CD4-positive, alpha-beta T cell (primary cell): ENCODE measurements at regions not wholly inside any gene's neighbourhood (a gene's known extent, or its start where the extent isn't known, plus 50 kb on each side); places are given as distances from the start of the nearest gene placed in this dataset.

Experiments used
- ATAC-seq: fragments of 200-7000 bp; cut with Tn5 transposase; one replicate; pipeline ENCODE4 v1.10.0; 2022; ENCODE audit warnings: mild to moderate bottlenecking; ENCODE audit not compliant: poor library complexity
- CTCF ChIA-PET: fragments of 350-600 bp; sonication (Branson Sonifier 250); formaldehyde crosslinking; loops from one replicate; lab custom pipeline; 2021; ENCODE audit warnings: antibody characterized with exemption, inconsistent platforms; lab: Charles Lee
- POLR2A ChIA-PET: fragments of 350-600 bp; sonication (Branson Sonifier 250); formaldehyde crosslinking; loops from one replicate; lab custom pipeline; 2021; ENCODE audit warnings: antibody characterized with exemption, inconsistent platforms; lab: Charles Lee
- DNase-seq, 14 experiments: peaks; one replicate each; pipeline ENCODE4 v3.0.0-alpha.2; 2013 to 2020; ENCODE audit warnings: mixed read lengths in 2 of 14
- H3K27ac ChIP-seq, 2 donors: one replicate each; pipeline versions ENCODE4 v1.5.1 to v1.7.0; 2013; ENCODE audit warnings: low read length in 2 of 2, low read depth in 1 of 2, mild to moderate bottlenecking in 1 of 2
- H3K27me3 ChIP-seq, 2 experiments: 1 replicate in 1 of 2; 2 replicates in 1 of 2; pipeline versions ENCODE4 v1.6.1 to v1.7.0; 2013; ENCODE audit warnings: low read length in 2 of 2, control low read depth in 1 of 2, mild to moderate bottlenecking in 1 of 2, moderate library complexity in 1 of 2; ENCODE audit not compliant: insufficient read depth in 2 of 2, control insufficient read depth in 1 of 2
- H3K36me3 ChIP-seq: one replicate; pipeline ENCODE4 v1.6.1; 2013; ENCODE audit warnings: low read length, control low read depth; ENCODE audit not compliant: insufficient read depth
- H3K4me1 ChIP-seq: one replicate; pipeline ENCODE4 v1.6.1; 2013; ENCODE audit warnings: low read length, control low read depth; ENCODE audit not compliant: insufficient read depth
- H3K4me3 ChIP-seq: one replicate; pipeline ENCODE4 v1.5.1; 2013; ENCODE audit warnings: mild to moderate bottlenecking, low read length, moderate library complexity
- H3K9me3 ChIP-seq, 2 experiments: 1 replicate in 1 of 2; 2 replicates in 1 of 2; pipeline versions ENCODE4 v1.6.1 to v1.7.0; 2013; ENCODE audit warnings: low read length in 2 of 2, mild to moderate bottlenecking in 2 of 2, control low read depth in 1 of 2, moderate library complexity in 1 of 2; ENCODE audit not compliant: control insufficient read depth in 1 of 2, insufficient read depth in 1 of 2
- H3K27ac Mint-ChIP-seq: one replicate; pipeline ENCODE4 v1.8.0; 2020; ENCODE audit warnings: mixed read lengths
- H3K27me3 Mint-ChIP-seq: one replicate; pipeline ENCODE4 v1.8.0; 2021; ENCODE audit warnings: mixed read lengths
- H3K36me3 Mint-ChIP-seq: one replicate; pipeline ENCODE4 v1.8.0; 2021; ENCODE audit warnings: low read depth, mixed read lengths
- H3K4me1 Mint-ChIP-seq: one replicate; pipeline ENCODE4 v1.8.0; 2021; ENCODE audit warnings: low read depth, mixed read lengths
- H3K4me3 Mint-ChIP-seq: one replicate; pipeline ENCODE4 v1.8.0; 2020; ENCODE audit warnings: mild to moderate bottlenecking, mixed read lengths
- H3K9me3 Mint-ChIP-seq: one replicate; pipeline ENCODE4 v1.8.0; 2020; ENCODE audit warnings: mixed read lengths
- intact Hi-C, 2 experiments: fragments of 100-400 bp; cut with DNase I in 1 of 2; cut with micrococcal nuclease in 1 of 2; formaldehyde crosslinking; loops; one replicate each; pipeline versions ENCODE4 v1.15.1 to v1.9.0; 2023 to 2025; cut with DNase I, micrococcal nuclease
- TF ChIP-seq, protein P1 (sequence below): fragments of 200-600 bp; IDR thresholded peaks from one replicate; pipeline ENCODE4 v1.8.0; 2022; ENCODE audit warnings: antibody characterized with exemption, mild to moderate bottlenecking

GRCh38 chr6:113539202-113539601 is 317.9 kb upstream of the MARCKS start:
- ATAC-seq (no peak), DNase-seq (no peak)
- ChIA-PET CTCF (no interaction called here), POLR2A (no interaction called here)
- no peaks in the 10 kb centered on the region for H3K4me1 Mint-ChIP-seq
- intact Hi-C loops = no loop called here
- H3K36me3 ChIP-seq = no peaks in the 10 kb centered on the region
- no peaks in the 10 kb centered on the region for H3K4me1 ChIP-seq
- no peaks in the 10 kb centered on the region for H3K27me3 ChIP-seq
- no peak overlapping the region for H3K4me3 ChIP-seq
- H3K27ac Mint-ChIP-seq = no peak overlapping the region
- TF ChIP-seq, protein P1, sequence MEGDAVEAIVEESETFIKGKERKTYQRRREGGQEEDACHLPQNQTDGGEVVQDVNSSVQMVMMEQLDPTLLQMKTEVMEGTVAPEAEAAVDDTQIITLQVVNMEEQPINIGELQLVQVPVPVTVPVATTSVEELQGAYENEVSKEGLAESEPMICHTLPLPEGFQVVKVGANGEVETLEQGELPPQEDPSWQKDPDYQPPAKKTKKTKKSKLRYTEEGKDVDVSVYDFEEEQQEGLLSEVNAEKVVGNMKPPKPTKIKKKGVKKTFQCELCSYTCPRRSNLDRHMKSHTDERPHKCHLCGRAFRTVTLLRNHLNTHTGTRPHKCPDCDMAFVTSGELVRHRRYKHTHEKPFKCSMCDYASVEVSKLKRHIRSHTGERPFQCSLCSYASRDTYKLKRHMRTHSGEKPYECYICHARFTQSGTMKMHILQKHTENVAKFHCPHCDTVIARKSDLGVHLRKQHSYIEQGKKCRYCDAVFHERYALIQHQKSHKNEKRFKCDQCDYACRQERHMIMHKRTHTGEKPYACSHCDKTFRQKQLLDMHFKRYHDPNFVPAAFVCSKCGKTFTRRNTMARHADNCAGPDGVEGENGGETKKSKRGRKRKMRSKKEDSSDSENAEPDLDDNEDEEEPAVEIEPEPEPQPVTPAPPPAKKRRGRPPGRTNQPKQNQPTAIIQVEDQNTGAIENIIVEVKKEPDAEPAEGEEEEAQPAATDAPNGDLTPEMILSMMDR = no peak
- no peaks in the 10 kb centered on the region for H3K27me3 Mint-ChIP-seq
- no peak overlapping the region for H3K4me3 Mint-ChIP-seq
- no peaks in the 10 kb centered on the region for H3K9me3 Mint-ChIP-seq
- no peak overlapping the region for H3K27ac ChIP-seq
- no peaks in the 10 kb centered on the region for H3K36me3 Mint-ChIP-seq
- H3K9me3 ChIP-seq = no peaks in the 10 kb centered on the region

GRCh38 chr6:113539623-113540022 is 317.5 kb upstream of the MARCKS start:
- Histone ChIP-seq H3K4me1 (no peaks in the 10 kb centered on the region), H3K27me3 (no peaks in the 10 kb centered on the region), H3K27ac (no peak overlapping the region), H3K4me3 (no peak overlapping the region), H3K36me3 (no peaks in the 10 kb centered on the region), H3K9me3 (no peaks in the 10 kb centered on the region)
- no peak overlapping the region for H3K4me3 Mint-ChIP-seq
- CTCF ChIA-PET = no interaction called here
- ATAC-seq (no peak), DNase-seq (no peak)
- POLR2A ChIA-PET = no interaction called here
- no peaks in the 10 kb centered on the region for H3K27me3 Mint-ChIP-seq
- H3K4me1 Mint-ChIP-seq = no peaks in the 10 kb centered on the region
- no peaks in the 10 kb centered on the region for H3K9me3 Mint-ChIP-seq
- intact Hi-C loops = no loop called here
- H3K36me3 Mint-ChIP-seq = no peaks in the 10 kb centered on the region
- H3K27ac Mint-ChIP-seq = no peak overlapping the region
- TF ChIP-seq, protein P1 = no peak

GRCh38 chr6:113540466-113540865 is 316.7 kb upstream of the MARCKS start:
- H3K4me3 Mint-ChIP-seq = no peak overlapping the region
- H3K36me3 Mint-ChIP-seq = no peaks in the 10 kb centered on the region
- no peak overlapping the region for H3K27ac Mint-ChIP-seq
- intact Hi-C loops = no loop called here
- Histone ChIP-seq H3K4me1 (no peaks in the 10 kb centered on the region), H3K27me3 (no peaks in the 10 kb centered on the region), H3K9me3 (no peaks in the 10 kb centered on the region), H3K4me3 (no peak overlapping the region), H3K27ac (no peak overlapping the region), H3K36me3 (no peaks in the 10 kb centered on the region)
- DNase-seq = no peak
- ATAC-seq = no peak
- POLR2A ChIA-PET = no interaction called here
- CTCF ChIA-PET = no interaction called here
- TF ChIP-seq, protein P1 = no peak
- H3K4me1 Mint-ChIP-seq = no peaks in the 10 kb centered on the region
- peaks cover 6% of the 10 kb centered on the region for H3K27me3 Mint-ChIP-seq
- no peaks in the 10 kb centered on the region for H3K9me3 Mint-ChIP-seq
